CD14-positive monocyte (primary cell): ENCODE measurements at regions not wholly inside any gene's neighbourhood (a gene's known extent, or its start where the extent isn't known, plus 50 kb on each side); places are given as distances from the start of the nearest gene placed in this dataset.

Source experiments
- DNase-seq, 3 donors: peaks; one replicate each; pipeline ENCODE4 v3.0.0-alpha.2; 2011 to 2022
- H2AFZ ChIP-seq: 2 replicates; pipeline ENCODE4 v1.6.0; 2012; ENCODE audit warnings: mild to moderate bottlenecking, low read depth, low read length, inconsistent platforms; ENCODE audit not compliant: insufficient read depth, poor library complexity, severe bottlenecking
- H3K27ac ChIP-seq, 2 donors: 1 replicate in 1 of 2; 2 replicates in 1 of 2; pipeline ENCODE4 v1.5.1; 2012 to 2013; ENCODE audit warnings: low read length in 2 of 2, control low read depth in 1 of 2, inconsistent platforms in 1 of 2, low read depth in 1 of 2, mild to moderate bottlenecking in 1 of 2
- H3K27me3 ChIP-seq, 2 donors: one replicate each; pipeline versions ENCODE4 v1.6.0 to v1.6.1; 2011 to 2013; ENCODE audit warnings: low read length in 2 of 2; ENCODE audit not compliant: control insufficient read depth in 2 of 2, insufficient read depth in 2 of 2
- H3K36me3 ChIP-seq, 2 donors: replicated peaks in 1 of 2; 1 replicate in 1 of 2; 2 replicates in 1 of 2; pipeline versions ENCODE4 v1.5.1 to v1.6.1; 2012 to 2013; ENCODE audit warnings: low read length in 2 of 2, control low read depth in 1 of 2, inconsistent platforms in 1 of 2, mild to moderate bottlenecking in 1 of 2; ENCODE audit not compliant: insufficient read depth in 2 of 2, control insufficient read depth in 1 of 2
- H3K4me1 ChIP-seq, 2 donors: 1 replicate in 1 of 2; 2 replicates in 1 of 2; pipeline versions ENCODE4 v1.5.1 to v1.6.1; 2012 to 2013; ENCODE audit warnings: low read length in 2 of 2, control low read depth in 1 of 2, inconsistent platforms in 1 of 2, mild to moderate bottlenecking in 1 of 2, moderate library complexity in 1 of 2; ENCODE audit not compliant: insufficient read depth in 2 of 2, control insufficient read depth in 1 of 2
- H3K4me2 ChIP-seq: replicated peaks from 2 replicates; pipeline ENCODE3; 2012; ENCODE audit warnings: low read length, moderate library complexity, mild to moderate bottlenecking; ENCODE audit not compliant: poor library complexity, severe bottlenecking; ENCODE audit errors: extremely low read depth
- H3K4me3 ChIP-seq, 3 experiments: fragments of 200-600 bp in 1 of 3; sonication (generic) in 1 of 3; replicated peaks in 1 of 3; 1 replicate in 2 of 3; 2 replicates in 1 of 3; pipeline ENCODE4 v1.5.1; 2011 to 2013; ENCODE audit warnings: low read length in 3 of 3, mild to moderate bottlenecking in 3 of 3, control low read depth in 2 of 3, low read depth in 2 of 3, inconsistent platforms in 1 of 3, moderate library complexity in 1 of 3
- H3K79me2 ChIP-seq: 2 replicates; pipeline ENCODE4 v1.6.0; 2012; ENCODE audit warnings: mild to moderate bottlenecking, control low read depth, inconsistent platforms, low read length, moderate library complexity; ENCODE audit not compliant: insufficient read depth
- H3K9ac ChIP-seq: 2 replicates; pipeline ENCODE4 v1.6.0; 2017; ENCODE audit warnings: low read length, mild to moderate bottlenecking; ENCODE audit not compliant: insufficient read depth, poor library complexity, severe bottlenecking
- H3K9me3 ChIP-seq, 2 donors: replicated peaks in 1 of 2; 1 replicate in 1 of 2; 2 replicates in 1 of 2; pipeline versions ENCODE4 v1.5.1 to v1.6.1; 2012 to 2013; ENCODE audit warnings: low read length in 2 of 2, control low read depth in 1 of 2; ENCODE audit not compliant: control insufficient read depth in 1 of 2, insufficient read depth in 1 of 2
- H4K20me1 ChIP-seq: 2 replicates; pipeline ENCODE4 v1.6.0; 2012; ENCODE audit warnings: mild to moderate bottlenecking, low read length, control low read depth, moderate library complexity; ENCODE audit not compliant: insufficient read depth
- H3K27ac Mint-ChIP-seq, 7 donors: one replicate each; pipeline ENCODE4 v1.8.0; 2020; ENCODE audit warnings: mild to moderate bottlenecking in 7 of 7, mixed read lengths in 7 of 7, moderate library complexity in 6 of 7, inconsistent platforms in 2 of 7
- H3K27me3 Mint-ChIP-seq, 3 donors: one replicate each; pipeline ENCODE4 v1.8.0; 2021 to 2022; ENCODE audit warnings: low read depth in 3 of 3, mild to moderate bottlenecking in 3 of 3, mixed read lengths in 3 of 3, moderate library complexity in 3 of 3, inconsistent platforms in 1 of 3
- H3K36me3 Mint-ChIP-seq, 2 donors: one replicate each; pipeline ENCODE4 v1.8.0; 2020; ENCODE audit warnings: mixed read lengths in 2 of 2, inconsistent platforms in 1 of 2, mild to moderate bottlenecking in 1 of 2
- H3K4me1 Mint-ChIP-seq: one replicate; pipeline ENCODE4 v1.8.0; 2020; ENCODE audit warnings: mild to moderate bottlenecking, mixed read lengths
- H3K4me3 Mint-ChIP-seq, 2 donors: one replicate each; pipeline ENCODE4 v1.8.0; 2020; ENCODE audit warnings: mild to moderate bottlenecking in 2 of 2, mixed read lengths in 2 of 2, moderate library complexity in 1 of 2
- H3K9me3 Mint-ChIP-seq, 7 donors: one replicate each; pipeline ENCODE4 v1.8.0; 2020 to 2022; ENCODE audit warnings: mixed read lengths in 7 of 7, mild to moderate bottlenecking in 6 of 7, moderate library complexity in 6 of 7, inconsistent platforms in 2 of 7
- intact Hi-C, 2 donors: fragments of 100-400 bp; cut with micrococcal nuclease; formaldehyde crosslinking; loops; one replicate each; pipeline versions ENCODE4 v1.15.0 to v1.15.1; 2023
- TF ChIP-seq, protein P1 (sequence below): fragments of 200-600 bp; IDR thresholded peaks from one replicate; pipeline ENCODE4 v1.8.0; 2022; ENCODE audit warnings: antibody characterized with exemption, mild to moderate bottlenecking

DNA sequence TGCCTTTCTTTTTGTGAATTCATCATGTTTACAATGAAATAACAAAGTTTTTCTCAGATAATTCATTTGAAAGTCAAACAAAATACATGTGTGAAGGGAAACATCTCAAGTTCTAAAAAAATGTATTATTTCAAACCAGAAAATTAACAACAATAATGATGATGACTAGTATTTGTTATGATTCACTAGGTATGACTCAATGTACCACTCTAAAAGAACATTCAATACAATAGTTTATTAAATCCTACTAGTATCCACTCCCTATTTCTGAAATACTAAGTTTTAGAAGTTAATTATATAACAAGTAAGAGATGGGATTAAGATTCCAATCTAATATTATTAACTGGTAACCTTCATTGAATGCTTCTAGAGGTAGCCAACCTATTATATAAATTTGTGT is 1444.8 kb upstream of the CDH8 start:
- H3K36me3 ChIP-seq = no peaks in the 10 kb centered on the region
- H3K4me1 Mint-ChIP-seq = no peaks in the 10 kb centered on the region
- peaks cover 0 to 1% (median 0%) of the 10 kb centered on the region in 7 donors for H3K9me3 Mint-ChIP-seq
- intact Hi-C loops = no loop called here
- no peak overlapping the region for H3K4me3 Mint-ChIP-seq
- H3K4me2 ChIP-seq = no peak overlapping the region
- no peak overlapping the region for H2AFZ ChIP-seq
- H3K36me3 Mint-ChIP-seq = no peaks in the 10 kb centered on the region
- H3K27me3 Mint-ChIP-seq = peaks cover 0 to 6% (median 1%) of the 10 kb centered on the region in 3 donors
- H3K9me3 ChIP-seq = no peaks in the 10 kb centered on the region
- no peaks in the 10 kb centered on the region for H3K27me3 ChIP-seq
- H3K9ac ChIP-seq = no peak overlapping the region
- H3K27ac Mint-ChIP-seq = no peak overlapping the region
- no peak overlapping the region for H3K27ac ChIP-seq
- no peaks in the 10 kb centered on the region for H3K79me2 ChIP-seq
- no peak overlapping the region for H3K4me3 ChIP-seq
- no peak for DNase-seq
- TF ChIP-seq, protein P1, sequence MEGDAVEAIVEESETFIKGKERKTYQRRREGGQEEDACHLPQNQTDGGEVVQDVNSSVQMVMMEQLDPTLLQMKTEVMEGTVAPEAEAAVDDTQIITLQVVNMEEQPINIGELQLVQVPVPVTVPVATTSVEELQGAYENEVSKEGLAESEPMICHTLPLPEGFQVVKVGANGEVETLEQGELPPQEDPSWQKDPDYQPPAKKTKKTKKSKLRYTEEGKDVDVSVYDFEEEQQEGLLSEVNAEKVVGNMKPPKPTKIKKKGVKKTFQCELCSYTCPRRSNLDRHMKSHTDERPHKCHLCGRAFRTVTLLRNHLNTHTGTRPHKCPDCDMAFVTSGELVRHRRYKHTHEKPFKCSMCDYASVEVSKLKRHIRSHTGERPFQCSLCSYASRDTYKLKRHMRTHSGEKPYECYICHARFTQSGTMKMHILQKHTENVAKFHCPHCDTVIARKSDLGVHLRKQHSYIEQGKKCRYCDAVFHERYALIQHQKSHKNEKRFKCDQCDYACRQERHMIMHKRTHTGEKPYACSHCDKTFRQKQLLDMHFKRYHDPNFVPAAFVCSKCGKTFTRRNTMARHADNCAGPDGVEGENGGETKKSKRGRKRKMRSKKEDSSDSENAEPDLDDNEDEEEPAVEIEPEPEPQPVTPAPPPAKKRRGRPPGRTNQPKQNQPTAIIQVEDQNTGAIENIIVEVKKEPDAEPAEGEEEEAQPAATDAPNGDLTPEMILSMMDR = no peak
- H3K4me1 ChIP-seq = no peaks in the 10 kb centered on the region
- H4K20me1 ChIP-seq = no peaks in the 10 kb centered on the region

DNA sequence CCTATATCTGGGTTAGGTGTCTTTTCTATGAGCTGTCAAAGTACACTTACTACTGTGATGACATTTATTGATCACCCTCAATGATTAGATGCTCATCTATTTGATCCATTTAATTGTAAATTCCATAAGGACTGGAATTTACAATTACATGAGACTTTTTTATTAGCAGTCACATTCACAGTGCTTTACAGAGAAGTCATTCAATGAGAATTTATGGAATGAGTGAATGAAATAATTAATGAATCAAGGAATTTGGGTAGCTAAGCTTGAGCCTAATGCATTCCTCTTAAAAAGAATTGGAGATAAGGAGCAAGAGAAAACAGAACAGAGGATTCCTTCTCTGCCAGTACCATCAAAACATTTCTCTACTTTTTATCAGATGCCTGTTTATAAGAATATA is 1437.5 kb upstream of the CDH8 start:
- no peak overlapping the region for H2AFZ ChIP-seq
- H4K20me1 ChIP-seq = no peaks in the 10 kb centered on the region
- H3K9ac ChIP-seq = no peak overlapping the region
- H3K36me3 ChIP-seq = no peaks in the 10 kb centered on the region
- H3K4me2 ChIP-seq = no peak overlapping the region
- Mint-ChIP-seq H3K27ac (no peak overlapping the region), H3K4me3 (no peak overlapping the region), H3K9me3 (no peaks in the 10 kb centered on the region), H3K27me3 (peaks cover 0 to 3% (median 0%) of the 10 kb centered on the region in 3 donors), H3K36me3 (no peaks in the 10 kb centered on the region), H3K4me1 (no peaks in the 10 kb centered on the region)
- H3K27ac ChIP-seq = no peak overlapping the region
- no peaks in the 10 kb centered on the region for H3K27me3 ChIP-seq
- no peaks in the 10 kb centered on the region for H3K4me1 ChIP-seq
- no peaks in the 10 kb centered on the region for H3K9me3 ChIP-seq
- no peaks in the 10 kb centered on the region for H3K79me2 ChIP-seq
- H3K4me3 ChIP-seq = no peak overlapping the region
- intact Hi-C loops = no loop called here
- no peak for DNase-seq
- TF ChIP-seq, protein P1 = no peak
